GM12878 (cell line): ENCODE measurements at regions not wholly inside any gene's neighbourhood (a gene's known extent, or its start where the extent isn't known, plus 50 kb on each side); places are given as distances from the start of the nearest gene placed in this dataset.

Experiments
- ATAC-seq: fragments of 200-7000 bp; cut with Tn5 transposase; 3 replicates; pipeline ENCODE4 v1.9.1; 2020; ENCODE audit warnings: mild to moderate bottlenecking, moderate library complexity
- BruUV-seq: library from RNA; stranded (reverse); fragments of 400-500 nt; replicated peaks from 2 replicates; lab custom pipeline; 2021; lab: Mats Ljungman, UMichigan
- CTCF ChIA-PET: fragments of 300-600 bp; sonication (Branson Sonifier 250); formaldehyde crosslinking; extraction: SDS; loops from one replicate; lab custom pipeline; 2021; ENCODE audit warnings: inconsistent platforms; lab: Yijun Ruan, JAX
- POLR2A ChIA-PET: fragments of 350-600 bp; formaldehyde crosslinking; extraction: SDS; loops from one replicate; lab custom pipeline; 2021; ENCODE audit warnings: inconsistent platforms; lab: Charles Lee
- RAD21 ChIA-PET: fragments of 300-600 bp; sonication (Branson Sonifier 250); formaldehyde crosslinking; loops from one replicate; lab custom pipeline; 2023; ENCODE audit warnings: antibody characterized with exemption; ENCODE audit not compliant: unreplicated experiment; lab: Charles Lee
- SMC1A ChIA-PET: fragments of 300-600 bp; sonication (Branson Sonifier 250); formaldehyde crosslinking; loops from one replicate; lab custom pipeline; 2023; ENCODE audit not compliant: unreplicated experiment, uncharacterized antibody; lab: Charles Lee
- DNase-seq: peaks from one replicate; pipeline ENCODE4 v3.0.0-alpha.2; 2011; ENCODE audit warnings: low read depth, low spot score
- FAIRE-seq: peaks from 3 replicates; lab custom pipeline; 2011; peaks lifted over from hg19 to GRCh38; lab: Jason Lieb, UNC
- H2AFZ ChIP-seq: 2 replicates; pipeline ENCODE4 v1.6.0; 2011; ENCODE audit warnings: low read depth, low read length, control low read depth; ENCODE audit not compliant: control insufficient read depth
- H3K27ac ChIP-seq: 2 replicates; pipeline ENCODE4 v1.5.1; 2011; ENCODE audit warnings: control low read depth; ENCODE audit not compliant: control insufficient read depth, insufficient read depth
- H3K27me3 ChIP-seq, 2 experiments: replicated peaks in 1 of 2; 2 replicates each; pipeline versions ENCODE4 v1.6.0 to v1.6.1; 2011; ENCODE audit warnings: low read length in 1 of 2; ENCODE audit not compliant: control insufficient read depth in 2 of 2, insufficient read depth in 2 of 2
- H3K36me3 ChIP-seq, 2 experiments: 2 replicates each; pipeline ENCODE4 v1.5.1; 2011; ENCODE audit warnings: low read length in 1 of 2; ENCODE audit not compliant: control insufficient read depth in 2 of 2, insufficient read depth in 2 of 2
- H3K4me1 ChIP-seq: 2 replicates; pipeline ENCODE4 v1.6.1; 2011; ENCODE audit warnings: mild to moderate bottlenecking, low read length, moderate library complexity, mixed read lengths; ENCODE audit not compliant: control insufficient read depth, insufficient read depth
- H3K4me2 ChIP-seq: 2 replicates; pipeline ENCODE4 v1.6.0; 2011; ENCODE audit warnings: control low read depth; ENCODE audit not compliant: control insufficient read depth, insufficient read depth
- H3K4me3 ChIP-seq: fragments of 200-600 bp; sonication (generic); 2 replicates; pipeline ENCODE4 v1.5.1; 2016
- H3K79me2 ChIP-seq: 2 replicates; pipeline ENCODE4 v1.6.0; 2011; ENCODE audit warnings: low read length; ENCODE audit not compliant: control insufficient read depth, insufficient read depth
- H3K9ac ChIP-seq: 2 replicates; pipeline ENCODE4 v1.8.0; 2011; ENCODE audit warnings: low read length, control low read depth, mixed read lengths; ENCODE audit not compliant: control insufficient read depth, insufficient read depth
- H3K9me3 ChIP-seq: replicated peaks from 3 replicates; pipeline ENCODE4 v1.5.1; 2011; ENCODE audit warnings: mild to moderate bottlenecking, low read length; ENCODE audit not compliant: control insufficient read depth, insufficient read depth
- H4K20me1 ChIP-seq: 2 replicates; pipeline ENCODE4 v1.6.0; 2011; ENCODE audit not compliant: control insufficient read depth, insufficient read depth
- ATF7 ChIP-seq: fragments of 450-650 bp; IDR thresholded peaks from 2 replicates; pipeline ENCODE4 v1.6.1; 2016; ENCODE audit warnings: low read depth, mild to moderate bottlenecking
- E4F1 ChIP-seq: fragments of 450-650 bp; IDR thresholded peaks from 2 replicates; pipeline ENCODE4 v1.6.1; 2018; ENCODE audit warnings: borderline replicate concordance, mild to moderate bottlenecking; ENCODE audit not compliant: partially characterized antibody
- MTA3 ChIP-seq: IDR thresholded peaks from 2 replicates; pipeline ENCODE4 v1.6.1; 2012; ENCODE audit warnings: low read length, inconsistent platforms, borderline replicate concordance
- NKRF ChIP-seq: fragments of 450-650 bp; conservative IDR thresholded peaks from 2 replicates; pipeline ENCODE4 v1.6.1; 2017; ENCODE audit warnings: mild to moderate bottlenecking, moderate library complexity
- NRF1 ChIP-seq: conservative IDR thresholded peaks from 2 replicates; pipeline ENCODE4 v1.6.1; 2011; ENCODE audit warnings: mild to moderate bottlenecking, low read depth, low read length, improper control_type of control experiment
- RAD21 ChIP-seq: IDR thresholded peaks from 2 replicates; pipeline ENCODE4 v1.6.1; 2011; ENCODE audit warnings: mild to moderate bottlenecking, low read depth, low read length, moderate library complexity; ENCODE audit not compliant: insufficient read depth
- SIN3A ChIP-seq: IDR thresholded peaks from 2 replicates; pipeline ENCODE4 v1.6.1; 2012; ENCODE audit warnings: low read depth, low read length, improper control_type of control experiment
- SIX5 ChIP-seq: IDR thresholded peaks from 2 replicates; pipeline ENCODE4 v1.6.1; 2011; ENCODE audit warnings: mild to moderate bottlenecking, low read depth, low read length, moderate library complexity; ENCODE audit not compliant: severe bottlenecking
- SREBF1 ChIP-seq: IDR thresholded peaks from 2 replicates; pipeline ENCODE4 v1.6.1; 2012; ENCODE audit warnings: mild to moderate bottlenecking, low read length
- ZBTB4 ChIP-seq: fragments of 450-650 bp; formaldehyde crosslinking; IDR thresholded peaks from 2 replicates; pipeline ENCODE4 v1.4.0; 2022; ENCODE audit warnings: mild to moderate bottlenecking, moderate library complexity
- ZNF592 ChIP-seq: fragments of 450-650 bp; IDR thresholded peaks from 2 replicates; pipeline ENCODE4 v1.6.1; 2017; ENCODE audit warnings: mild to moderate bottlenecking, moderate library complexity
- WGBS: methylation state at CpG from one replicate; pipeline ENCODE4 v1.1.6; 2016; ENCODE audit warnings: low lambda C conversion rate; ENCODE audit not compliant: insufficient replicate concordance, insufficient coverage; ENCODE audit errors: missing lambda C conversion rate; 5-methylcytosine and 5-hydroxymethylcytosine counted together
- in situ Hi-C: fragments of 300-500 bp; cut with MboI; formaldehyde crosslinking; loops from 9 replicates; pipeline ENCODE4 v1.14.3; 2018; ENCODE audit warnings: mixed read lengths
- intact Hi-C: fragments of 100-400 bp; cut with micrococcal nuclease; formaldehyde crosslinking; loops from one replicate; pipeline ENCODE4 v1.14.2; 2022; ENCODE audit not compliant: unreplicated experiment

GRCh38 chr6:105909106-105909505 is 177.0 kb upstream of the PRDM1 start (continued):
- no peak for TF ChIP-seq E4F1
- TF ChIP-seq, all 136 proteins: peak for 0

DNA sequence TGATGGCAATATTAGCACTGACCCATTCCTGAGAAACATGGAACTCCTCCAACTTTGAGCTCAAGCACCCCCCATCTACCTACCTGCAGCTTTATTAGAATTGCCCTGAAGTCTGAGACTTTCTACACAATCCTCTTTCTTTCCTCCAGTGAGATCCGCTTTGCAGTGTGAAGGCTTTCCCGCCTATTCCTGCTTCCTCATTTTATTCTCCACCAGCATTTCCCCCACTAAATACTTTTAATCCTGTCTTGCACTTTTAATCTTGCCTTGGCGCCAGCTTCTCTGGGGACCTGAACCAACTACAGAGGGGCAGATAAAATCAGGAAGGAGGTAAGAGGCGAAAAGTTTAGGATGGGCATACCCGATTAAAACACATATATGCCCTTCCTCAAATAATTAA is 178.1 kb upstream of the PRDM1 start:
- no peaks in the 10 kb centered on the region; a peak in 1 of 4 replicates for H3K27me3 ChIP-seq
- no peaks in the 10 kb centered on the region for H3K36me3 ChIP-seq
- 72% methylated on average over 5 of the region's 5 CpGs for WGBS
- ATAC-seq (no peak), DNase-seq (no peak), FAIRE-seq (no peak)
- ChIA-PET SMC1A (interaction anchor here (0.9 to 2.0 kb wide), 2 partner anchors 15 to 32 kb away, joined by 3 to 5 read pairs; no protein-coding TSS in a partner anchor), CTCF (no interaction called here), POLR2A (no interaction called here), RAD21 (no interaction called here)
- in situ Hi-C loops = no loop called here
- no peak overlapping the region for H3K27ac ChIP-seq
- intact Hi-C loops = no loop called here
- H3K4me3 ChIP-seq = no peak overlapping the region
- H3K9ac ChIP-seq = no peak overlapping the region
- no peaks in the 10 kb centered on the region for H3K9me3 ChIP-seq
- no TSS peak for BruUV-seq
- no peaks in the 10 kb centered on the region for H3K79me2 ChIP-seq
- H3K4me1 ChIP-seq = no peaks in the 10 kb centered on the region
- H3K4me2 ChIP-seq = no peak overlapping the region
- no peaks in the 10 kb centered on the region for H4K20me1 ChIP-seq
- no peak overlapping the region for H2AFZ ChIP-seq
- TF ChIP-seq MTA3 (no peak), SIX5 (no peak), NKRF (no peak), SREBF1 (no peak), ZNF592 (no peak), ZBTB4 (CRISPR knock-in tag) (no peak), NRF1 (no peak), RAD21 (no peak), ATF7 (no peak), SIN3A (no peak)
